ENCODE measurements at regions not wholly inside any gene's neighbourhood (a gene's known extent, or its start where the extent isn't known, plus 50 kb on each side); places are given as distances from the start of the nearest gene placed in this dataset.

DNA sequence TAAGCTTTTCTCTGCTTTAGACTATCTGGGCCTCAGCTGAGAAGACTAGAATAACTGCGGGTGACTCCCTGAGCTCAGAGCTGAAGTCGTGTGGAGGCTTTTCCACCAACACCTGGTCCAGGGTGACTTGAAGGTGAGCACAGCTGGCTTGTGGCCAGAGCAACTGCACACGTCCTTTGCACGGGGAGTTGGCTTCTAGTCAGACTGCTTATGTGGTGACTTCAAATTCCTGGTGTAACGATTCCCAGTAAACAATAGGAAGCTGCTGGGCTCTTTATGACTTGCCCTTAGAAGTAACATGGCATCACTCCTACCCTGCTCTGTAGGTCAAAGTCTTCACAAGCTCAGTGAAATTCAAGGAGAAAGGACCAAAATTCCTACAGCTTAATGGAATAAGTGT lies 800.6 kb upstream of the CDH6 start:
- Histone ChIP-seq H3K9me3 (ENCODE audit: insufficient read depth, low read length, severe bottlenecking) (no peaks in the 10 kb centered on the region), H3K79me2 (ENCODE audit: insufficient read depth, low read length) (no peaks in the 10 kb centered on the region), H4K20me1 (ENCODE audit: insufficient read depth, low read length) (no peaks in the 10 kb centered on the region), H3K36me3 (ENCODE audit: insufficient read depth, low read length) (no peaks in the 10 kb centered on the region), H3K9ac (ENCODE audit: low read depth, low read length) (no peak overlapping the region), H3K4me1 (ENCODE audit: insufficient read depth, low read length) (no peaks in the 10 kb centered on the region), H2AFZ (ENCODE audit: low read depth, low read length) (no peak overlapping the region), H3K27me3 (ENCODE audit: insufficient read depth, low read length, poor library complexity) (no peaks in the 10 kb centered on the region), H3K4me3 (ENCODE audit: low read depth in 1 of 2, low read length in 2 of 2) (no peak overlapping the region), H3K27ac (ENCODE audit: low read length) (no peak overlapping the region), H3K4me2 (ENCODE audit: insufficient read depth, low read length) (no peak overlapping the region)
- ATAC-seq (ENCODE audit: insufficient read depth, low read depth) (no peak), DNase-seq (no peak)
- TF ChIP-seq, protein P1, sequence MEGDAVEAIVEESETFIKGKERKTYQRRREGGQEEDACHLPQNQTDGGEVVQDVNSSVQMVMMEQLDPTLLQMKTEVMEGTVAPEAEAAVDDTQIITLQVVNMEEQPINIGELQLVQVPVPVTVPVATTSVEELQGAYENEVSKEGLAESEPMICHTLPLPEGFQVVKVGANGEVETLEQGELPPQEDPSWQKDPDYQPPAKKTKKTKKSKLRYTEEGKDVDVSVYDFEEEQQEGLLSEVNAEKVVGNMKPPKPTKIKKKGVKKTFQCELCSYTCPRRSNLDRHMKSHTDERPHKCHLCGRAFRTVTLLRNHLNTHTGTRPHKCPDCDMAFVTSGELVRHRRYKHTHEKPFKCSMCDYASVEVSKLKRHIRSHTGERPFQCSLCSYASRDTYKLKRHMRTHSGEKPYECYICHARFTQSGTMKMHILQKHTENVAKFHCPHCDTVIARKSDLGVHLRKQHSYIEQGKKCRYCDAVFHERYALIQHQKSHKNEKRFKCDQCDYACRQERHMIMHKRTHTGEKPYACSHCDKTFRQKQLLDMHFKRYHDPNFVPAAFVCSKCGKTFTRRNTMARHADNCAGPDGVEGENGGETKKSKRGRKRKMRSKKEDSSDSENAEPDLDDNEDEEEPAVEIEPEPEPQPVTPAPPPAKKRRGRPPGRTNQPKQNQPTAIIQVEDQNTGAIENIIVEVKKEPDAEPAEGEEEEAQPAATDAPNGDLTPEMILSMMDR (IDR thresholded peaks at IDR 0.05; ENCODE audit: borderline replicate concordance, extremely low read depth, low read length, poor library complexity, severe bottlenecking): no peak
- TF ChIP-seq EZH2 (IDR thresholded peaks at IDR 0.05; ENCODE audit: borderline replicate concordance, low read depth, low read length, severe bottlenecking): no peak

DNA sequence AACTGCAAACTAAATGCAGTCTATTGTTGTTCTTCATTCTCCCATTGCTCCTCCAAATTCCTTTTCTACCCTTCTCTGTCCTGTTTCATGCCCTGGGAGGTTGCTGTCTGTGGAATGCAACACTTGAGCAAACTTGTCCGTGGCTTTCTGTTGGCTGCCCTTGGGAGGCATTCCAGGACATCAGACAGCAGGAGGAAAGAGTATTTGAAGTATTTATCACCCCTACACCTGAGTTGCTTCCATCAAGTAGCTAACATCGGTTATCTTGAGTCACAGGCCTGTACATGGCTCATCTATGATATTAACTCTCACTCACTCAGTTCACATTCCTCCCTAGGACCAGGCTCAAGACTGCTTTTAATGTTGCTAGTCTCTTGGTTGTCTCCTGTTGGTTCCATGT lies 803.4 kb upstream of the CDH6 start:
- no peak for DNase-seq
- H3K79me2 ChIP-seq (ENCODE audit: insufficient read depth, low read length): no peaks in the 10 kb centered on the region
- no peak overlapping the region for H3K27ac ChIP-seq (ENCODE audit: low read length)
- H3K4me2 ChIP-seq (ENCODE audit: insufficient read depth, low read length): no peak overlapping the region
- no peaks in the 10 kb centered on the region for H4K20me1 ChIP-seq (ENCODE audit: insufficient read depth, low read length)
- H3K4me1 ChIP-seq (ENCODE audit: insufficient read depth, low read length): no peaks in the 10 kb centered on the region
- no peak overlapping the region for H3K9ac ChIP-seq (ENCODE audit: low read depth, low read length)
- no peak overlapping the region for H2AFZ ChIP-seq (ENCODE audit: low read depth, low read length)
- H3K36me3 ChIP-seq (ENCODE audit: insufficient read depth, low read length): no peaks in the 10 kb centered on the region
- TF ChIP-seq EZH2 (IDR thresholded peaks at IDR 0.05; ENCODE audit: borderline replicate concordance, low read depth, low read length, severe bottlenecking): no peak
- TF ChIP-seq, protein P1 (IDR thresholded peaks at IDR 0.05; ENCODE audit: borderline replicate concordance, extremely low read depth, low read length, poor library complexity, severe bottlenecking): no peak
- ATAC-seq (ENCODE audit: insufficient read depth, low read depth): no peak
- no peaks in the 10 kb centered on the region for H3K27me3 ChIP-seq (ENCODE audit: insufficient read depth, low read length, poor library complexity)
- H3K9me3 ChIP-seq (ENCODE audit: insufficient read depth, low read length, severe bottlenecking): no peaks in the 10 kb centered on the region
- H3K4me3 ChIP-seq (ENCODE audit: low read depth in 1 of 2, low read length in 2 of 2): no peak overlapping the region

DNA sequence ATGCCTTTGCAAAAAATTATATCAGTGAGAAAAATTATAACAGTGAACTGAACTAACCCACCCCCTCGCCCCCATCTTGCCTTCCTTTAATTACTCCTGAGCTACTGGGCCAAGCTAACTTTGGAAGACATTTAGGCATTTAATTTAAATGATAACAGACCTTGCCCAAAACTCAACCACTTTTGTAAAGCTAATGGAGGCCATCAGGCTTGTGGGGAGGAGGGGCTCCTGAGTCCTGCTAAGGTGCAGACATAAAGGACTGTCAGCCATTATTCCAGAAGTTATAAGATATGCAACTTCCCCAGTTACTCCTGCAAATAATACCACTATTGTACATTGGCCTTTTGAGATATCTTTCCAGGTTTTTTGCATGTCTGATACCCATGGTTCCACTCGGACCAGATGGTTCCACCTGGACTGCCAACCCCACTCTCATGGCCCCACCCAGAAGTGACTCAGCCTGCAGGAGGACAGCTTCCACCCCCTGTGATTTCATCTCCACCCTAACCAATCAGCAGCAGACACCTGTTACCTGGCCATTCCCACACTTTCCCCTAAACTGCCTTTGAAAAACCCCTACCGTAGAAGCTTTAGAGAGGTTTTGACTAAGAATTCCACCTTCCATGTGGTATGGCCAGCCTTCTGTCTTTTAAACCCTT lies 805.4 kb upstream of the CDH6 start:
- Histone ChIP-seq H3K36me3 (ENCODE audit: insufficient read depth, low read length) (no peaks in the 10 kb centered on the region), H3K9me3 (ENCODE audit: insufficient read depth, low read length, severe bottlenecking) (no peaks in the 10 kb centered on the region), H3K79me2 (ENCODE audit: insufficient read depth, low read length) (no peaks in the 10 kb centered on the region), H2AFZ (ENCODE audit: low read depth, low read length) (no peak overlapping the region), H3K4me2 (ENCODE audit: insufficient read depth, low read length) (no peak overlapping the region), H3K4me3 (ENCODE audit: low read depth in 1 of 2, low read length in 2 of 2) (no peak overlapping the region), H3K9ac (ENCODE audit: low read depth, low read length) (no peak overlapping the region), H3K4me1 (ENCODE audit: insufficient read depth, low read length) (no peaks in the 10 kb centered on the region), H3K27me3 (ENCODE audit: insufficient read depth, low read length, poor library complexity) (no peaks in the 10 kb centered on the region), H4K20me1 (ENCODE audit: insufficient read depth, low read length) (no peaks in the 10 kb centered on the region), H3K27ac (ENCODE audit: low read length) (no peak overlapping the region)
- DNase-seq (no peak), ATAC-seq (ENCODE audit: insufficient read depth, low read depth) (no peak)
- TF ChIP-seq, protein P1 (IDR thresholded peaks at IDR 0.05; ENCODE audit: borderline replicate concordance, extremely low read depth, low read length, poor library complexity, severe bottlenecking): no peak
- no peak for TF ChIP-seq EZH2 (IDR thresholded peaks at IDR 0.05; ENCODE audit: borderline replicate concordance, low read depth, low read length, severe bottlenecking)

Measured in DND-41 (cell line).